Lower leg skin (tissue), 3 donors: ENCODE measurements at regions not wholly inside any gene's neighbourhood (a gene's known extent, or its start where the extent isn't known, plus 50 kb on each side); places are given as distances from the start of the nearest gene placed in this dataset.

ENCODE experiments used
- POLR2A ChIP-seq, 2 donors: fragments of 450-650 bp; IDR thresholded peaks; one replicate each; pipeline ENCODE4 v1.6.1; 2016 to 2017; ENCODE audit warnings: antibody characterized with exemption in 2 of 2, mild to moderate bottlenecking in 1 of 2, moderate library complexity in 1 of 2
- TF ChIP-seq, protein P1 (sequence below), 3 donors: fragments of 450-650 bp; IDR thresholded peaks; one replicate each; pipeline ENCODE4 v1.5.1; 2016; ENCODE audit warnings: antibody characterized with exemption in 3 of 3, mild to moderate bottlenecking in 3 of 3, moderate library complexity in 2 of 3

DNA sequence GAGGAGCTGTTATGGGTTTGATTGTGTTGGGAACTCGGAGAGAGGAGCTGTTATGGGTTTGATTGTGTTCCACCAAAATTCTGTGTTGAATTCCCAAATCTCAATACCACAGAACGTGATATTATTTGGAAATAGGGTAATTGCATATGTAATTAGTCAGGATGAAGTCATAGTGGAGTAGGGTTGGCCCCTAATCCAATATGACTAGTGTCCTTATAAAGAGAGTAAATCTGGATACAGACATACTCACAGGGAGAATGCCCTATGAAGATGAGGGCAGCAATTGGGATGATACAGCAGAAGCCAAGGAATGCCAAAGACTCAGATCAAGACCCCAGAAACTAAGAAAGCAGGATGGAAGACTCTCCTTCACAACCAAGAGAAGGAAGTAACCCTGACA is 1023.2 kb upstream of the ZEB2 start:
- TF ChIP-seq, protein P1, sequence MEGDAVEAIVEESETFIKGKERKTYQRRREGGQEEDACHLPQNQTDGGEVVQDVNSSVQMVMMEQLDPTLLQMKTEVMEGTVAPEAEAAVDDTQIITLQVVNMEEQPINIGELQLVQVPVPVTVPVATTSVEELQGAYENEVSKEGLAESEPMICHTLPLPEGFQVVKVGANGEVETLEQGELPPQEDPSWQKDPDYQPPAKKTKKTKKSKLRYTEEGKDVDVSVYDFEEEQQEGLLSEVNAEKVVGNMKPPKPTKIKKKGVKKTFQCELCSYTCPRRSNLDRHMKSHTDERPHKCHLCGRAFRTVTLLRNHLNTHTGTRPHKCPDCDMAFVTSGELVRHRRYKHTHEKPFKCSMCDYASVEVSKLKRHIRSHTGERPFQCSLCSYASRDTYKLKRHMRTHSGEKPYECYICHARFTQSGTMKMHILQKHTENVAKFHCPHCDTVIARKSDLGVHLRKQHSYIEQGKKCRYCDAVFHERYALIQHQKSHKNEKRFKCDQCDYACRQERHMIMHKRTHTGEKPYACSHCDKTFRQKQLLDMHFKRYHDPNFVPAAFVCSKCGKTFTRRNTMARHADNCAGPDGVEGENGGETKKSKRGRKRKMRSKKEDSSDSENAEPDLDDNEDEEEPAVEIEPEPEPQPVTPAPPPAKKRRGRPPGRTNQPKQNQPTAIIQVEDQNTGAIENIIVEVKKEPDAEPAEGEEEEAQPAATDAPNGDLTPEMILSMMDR (IDR thresholded peaks at IDR 0.05) = no peak
- no peak for TF ChIP-seq POLR2A (IDR thresholded peaks at IDR 0.05)
